ENCODE measurements at regions not wholly inside any gene's neighbourhood (a gene's known extent, or its start where the extent isn't known, plus 50 kb on each side); places are given as distances from the start of the nearest gene placed in this dataset.
A peak's percentile ranks its signal among the peaks of the same experiment; 100 is the strongest.

DNA sequence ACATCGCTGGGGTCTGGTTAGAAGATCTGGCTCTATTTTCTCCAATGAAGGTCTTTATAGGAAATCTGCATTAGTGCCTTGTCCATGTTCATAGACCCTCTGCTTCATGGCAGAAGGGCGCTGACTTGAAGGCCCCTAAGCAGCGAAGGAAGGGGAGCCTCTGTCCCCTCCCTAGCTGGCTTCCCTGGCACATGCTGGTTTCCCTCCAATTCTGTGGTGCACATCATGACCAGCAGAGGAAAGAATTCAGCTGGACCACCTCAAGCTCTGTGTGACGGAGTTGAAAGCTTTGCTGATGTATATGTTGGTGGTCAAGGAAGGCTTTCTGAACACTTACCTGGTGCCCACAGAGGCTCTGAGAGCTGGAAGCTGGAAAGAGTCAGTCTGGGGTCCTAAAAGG, 129.7 kb upstream of the MYLIP start:
- intact Hi-C loops (cut with DNase I), result no loop called here
- no peak for DNase-seq
- no peaks in the 10 kb centered on the region for H3K36me3 ChIP-seq
- no peak overlapping the region for H3K27ac ChIP-seq
- H3K4me1 ChIP-seq, result peaks cover 8% of the 10 kb centered on the region
- no peak for ATAC-seq
- TF ChIP-seq, protein P1, sequence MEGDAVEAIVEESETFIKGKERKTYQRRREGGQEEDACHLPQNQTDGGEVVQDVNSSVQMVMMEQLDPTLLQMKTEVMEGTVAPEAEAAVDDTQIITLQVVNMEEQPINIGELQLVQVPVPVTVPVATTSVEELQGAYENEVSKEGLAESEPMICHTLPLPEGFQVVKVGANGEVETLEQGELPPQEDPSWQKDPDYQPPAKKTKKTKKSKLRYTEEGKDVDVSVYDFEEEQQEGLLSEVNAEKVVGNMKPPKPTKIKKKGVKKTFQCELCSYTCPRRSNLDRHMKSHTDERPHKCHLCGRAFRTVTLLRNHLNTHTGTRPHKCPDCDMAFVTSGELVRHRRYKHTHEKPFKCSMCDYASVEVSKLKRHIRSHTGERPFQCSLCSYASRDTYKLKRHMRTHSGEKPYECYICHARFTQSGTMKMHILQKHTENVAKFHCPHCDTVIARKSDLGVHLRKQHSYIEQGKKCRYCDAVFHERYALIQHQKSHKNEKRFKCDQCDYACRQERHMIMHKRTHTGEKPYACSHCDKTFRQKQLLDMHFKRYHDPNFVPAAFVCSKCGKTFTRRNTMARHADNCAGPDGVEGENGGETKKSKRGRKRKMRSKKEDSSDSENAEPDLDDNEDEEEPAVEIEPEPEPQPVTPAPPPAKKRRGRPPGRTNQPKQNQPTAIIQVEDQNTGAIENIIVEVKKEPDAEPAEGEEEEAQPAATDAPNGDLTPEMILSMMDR (IDR thresholded peaks at IDR 0.05), result no peak
- H3K27me3 ChIP-seq, result no peaks in the 10 kb centered on the region
- H3K9me3 ChIP-seq, result no peaks in the 10 kb centered on the region
- H3K4me3 ChIP-seq, result no peak overlapping the region

DNA sequence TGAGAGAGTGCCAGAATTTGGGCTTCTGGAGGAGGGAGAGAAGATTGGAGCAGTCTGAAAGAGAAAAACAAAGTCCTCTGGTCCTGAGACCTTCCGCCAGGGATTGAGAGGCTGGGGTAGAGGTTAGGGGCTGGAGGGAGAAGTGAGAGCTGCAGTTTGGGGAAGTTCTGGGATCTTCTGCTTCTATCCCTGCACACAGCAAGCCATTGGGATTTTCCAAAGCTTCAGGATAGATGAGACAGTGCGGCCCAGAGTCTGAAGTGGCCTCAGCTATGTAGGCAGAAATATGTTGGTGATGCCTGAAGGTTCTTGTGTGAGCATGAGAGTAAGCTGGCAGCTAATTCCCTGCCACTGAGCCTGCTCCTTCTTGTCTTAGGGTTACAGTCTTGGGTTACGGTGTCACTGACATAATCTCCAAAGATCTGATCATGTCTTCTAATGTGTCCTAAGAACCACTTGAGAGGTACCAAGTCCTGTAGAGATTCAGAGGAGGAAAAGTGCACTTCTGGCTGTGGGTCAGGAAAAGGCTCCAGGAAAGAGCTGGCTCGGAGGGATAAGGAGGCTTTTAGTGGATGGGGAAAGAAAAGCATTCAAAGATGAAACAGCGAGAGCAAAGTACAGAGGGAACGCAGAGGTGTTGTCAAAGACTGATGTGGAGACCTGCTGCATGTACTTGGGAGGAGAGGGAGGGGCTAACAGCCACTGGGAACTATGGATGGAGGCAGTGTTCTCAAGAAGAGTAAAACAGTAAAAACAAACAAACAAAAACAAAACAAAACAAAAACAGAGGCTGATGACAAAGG, 131.1 kb upstream of the MYLIP start:
- H3K36me3 ChIP-seq, result no peaks in the 10 kb centered on the region
- ATAC-seq, result peak; percentile 51
- TF ChIP-seq, protein P1 (IDR thresholded peaks at IDR 0.05), result no peak

DNA sequence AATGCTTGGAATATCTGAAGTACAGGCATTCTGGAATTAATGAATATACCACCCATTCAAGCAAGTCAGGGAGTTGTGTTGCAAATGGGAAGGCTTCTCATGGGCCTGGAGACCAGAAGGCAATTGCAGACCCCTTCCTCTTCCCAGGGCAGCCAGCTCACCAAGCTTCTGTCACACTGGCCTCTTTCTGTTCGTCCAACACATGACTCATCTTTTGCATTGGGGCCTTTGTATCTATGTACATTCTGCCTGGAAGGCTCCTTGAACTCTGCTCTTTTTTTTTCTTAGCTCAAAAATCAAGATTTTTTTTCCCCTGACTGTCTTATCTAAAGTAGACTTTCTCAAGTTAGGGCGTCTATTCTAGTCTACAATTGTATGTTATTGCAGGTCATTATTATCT, 132.9 kb upstream of the MYLIP start:
- no peak overlapping the region for H3K27ac ChIP-seq
- H3K27me3 ChIP-seq, result no peaks in the 10 kb centered on the region
- TF ChIP-seq, protein P1 (IDR thresholded peaks at IDR 0.05), result no peak
- DNase-seq (no peak), ATAC-seq (no peak)
- no peaks in the 10 kb centered on the region for H3K9me3 ChIP-seq
- no peak overlapping the region for H3K4me3 ChIP-seq
- intact Hi-C loops (cut with DNase I), result no loop called here
- H3K36me3 ChIP-seq, result no peaks in the 10 kb centered on the region
- peaks cover 8% of the 10 kb centered on the region for H3K4me1 ChIP-seq

More for the DNA sequence above, 131.1 kb upstream of the MYLIP start:
- intact Hi-C loops (cut with DNase I), result no loop called here
- no peak for DNase-seq
- Histone ChIP-seq H3K27me3 (no peaks in the 10 kb centered on the region), H3K27ac (no peak overlapping the region), H3K4me3 (no peak overlapping the region), H3K4me1 (peaks cover 8% of the 10 kb centered on the region), H3K9me3 (no peaks in the 10 kb centered on the region)

DNA sequence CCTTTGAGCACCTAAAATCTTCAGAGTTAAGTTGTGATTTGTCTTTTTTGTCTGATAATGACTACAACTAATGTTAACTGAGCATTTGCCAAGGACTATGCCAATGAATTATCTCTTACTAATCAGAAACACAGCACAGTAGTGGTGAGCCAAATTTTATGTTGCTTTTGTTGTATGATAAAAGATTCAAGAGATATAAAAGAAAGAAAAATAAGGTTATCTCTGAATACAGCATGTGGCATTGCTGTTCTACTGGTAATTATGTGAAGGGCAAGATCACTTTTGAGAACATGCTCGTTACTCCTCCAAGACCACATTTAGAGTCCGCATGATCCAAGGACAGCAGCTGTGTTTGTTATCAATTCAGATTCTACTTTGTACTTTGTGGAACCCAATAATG, 133.4 kb upstream of the MYLIP start:
- Histone ChIP-seq H3K4me1 (peaks cover 8% of the 10 kb centered on the region), H3K27ac (no peak overlapping the region), H3K4me3 (no peak overlapping the region), H3K9me3 (no peaks in the 10 kb centered on the region), H3K36me3 (no peaks in the 10 kb centered on the region), H3K27me3 (no peaks in the 10 kb centered on the region)
- no peak for ATAC-seq
- TF ChIP-seq, protein P1 (IDR thresholded peaks at IDR 0.05), result no peak
- intact Hi-C loops (cut with DNase I), result no loop called here
- DNase-seq, result no peak

DNA sequence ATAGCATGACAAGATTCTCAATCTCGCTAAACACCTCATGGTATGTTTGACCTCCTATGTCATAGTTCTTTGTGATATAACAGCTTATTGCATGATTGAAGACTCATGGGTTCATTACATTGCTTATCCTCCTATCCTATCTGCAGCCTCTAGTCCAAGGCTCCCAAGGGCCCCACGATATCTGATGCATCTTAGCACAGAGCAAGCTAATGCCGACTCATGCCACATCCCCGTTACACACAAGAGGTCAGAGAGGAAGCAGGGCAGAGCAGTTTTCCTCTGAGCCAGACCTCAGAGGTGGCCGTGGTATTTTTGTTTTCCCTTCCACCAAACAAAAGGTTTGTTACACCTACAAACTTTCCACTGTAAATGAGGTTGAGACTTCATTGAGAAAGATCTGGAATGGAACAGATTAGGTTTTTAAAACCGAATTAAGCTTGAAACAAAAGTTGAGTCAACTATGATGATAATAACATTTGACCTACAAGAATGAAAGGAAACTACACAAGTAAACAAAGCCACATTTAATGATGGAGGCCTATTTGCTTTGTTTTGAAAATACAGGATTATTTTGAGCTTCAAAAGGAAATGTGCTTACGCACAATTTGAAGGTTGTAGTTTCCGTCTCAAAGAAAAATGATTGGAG, 133.9 kb upstream of the MYLIP start:
- intact Hi-C loops (cut with DNase I), result no loop called here
- H3K9me3 ChIP-seq, result no peaks in the 10 kb centered on the region
- H3K4me3 ChIP-seq, result no peak overlapping the region
- no peaks in the 10 kb centered on the region for H3K36me3 ChIP-seq
- DNase-seq (no peak), ATAC-seq (peak; percentile 48)
- no peak overlapping the region for H3K27ac ChIP-seq
- TF ChIP-seq, protein P1 (IDR thresholded peaks at IDR 0.05), result no peak
- H3K4me1 ChIP-seq, result peaks cover 8% of the 10 kb centered on the region
- H3K27me3 ChIP-seq, result no peaks in the 10 kb centered on the region
